ENCODE measurements at regions not wholly inside any gene's neighbourhood (a gene's known extent, or its start where the extent isn't known, plus 50 kb on each side); places are given as distances from the start of the nearest gene placed in this dataset.

DNA sequence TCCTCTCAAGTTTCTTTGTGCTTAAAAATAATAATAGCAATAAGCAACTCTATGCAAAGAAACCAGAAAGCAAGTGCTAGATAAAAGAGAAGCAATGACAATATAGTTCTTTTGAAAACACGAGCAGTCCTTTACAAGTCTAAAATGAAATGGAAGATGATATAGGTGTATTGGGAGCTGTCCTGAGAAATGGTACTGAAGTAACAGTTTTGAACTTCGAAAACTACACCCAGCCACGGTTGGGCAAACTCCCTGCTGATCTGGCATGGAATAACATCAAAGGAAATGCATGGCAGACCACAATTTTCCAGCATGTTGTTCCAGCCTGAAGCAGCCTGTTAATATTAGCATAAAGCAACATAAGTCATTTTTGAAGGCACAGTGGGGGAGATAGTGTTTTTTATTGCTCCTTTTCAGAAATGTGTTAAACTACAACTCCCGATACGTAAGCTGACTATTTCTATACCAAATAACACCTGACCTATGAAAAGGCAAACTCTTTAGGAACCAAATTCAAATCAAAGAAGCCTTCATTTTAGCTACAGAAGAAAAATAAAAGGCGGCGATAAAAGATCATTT is 596.1 kb upstream of the KLHL29 start:
- Histone ChIP-seq H3K36me3 (ENCODE audit: insufficient read depth, low read length) (no peaks in the 10 kb centered on the region), H3K9me3 (ENCODE audit: low read depth, low read length) (no peaks in the 10 kb centered on the region), H3K9ac (ENCODE audit: insufficient read length) (no peak overlapping the region), H3K4me3 (no peak overlapping the region), H3K27ac (no peak overlapping the region)
- DNase-seq (ENCODE audit: low read depth, low spot score): peak; percentile 1
- TF ChIP-seq FOXP2 (optimal IDR thresholded peaks at IDR 0.05; ENCODE audit: control extremely low read depth, extremely low read length, insufficient read depth) (no peak), POLR2AphosphoS5 (IDR thresholded peaks at IDR 0.05; ENCODE audit: borderline replicate concordance, low read depth, low read length) (no peak), EZH2 (IDR thresholded peaks at IDR 0.05) (no peak)

DNA sequence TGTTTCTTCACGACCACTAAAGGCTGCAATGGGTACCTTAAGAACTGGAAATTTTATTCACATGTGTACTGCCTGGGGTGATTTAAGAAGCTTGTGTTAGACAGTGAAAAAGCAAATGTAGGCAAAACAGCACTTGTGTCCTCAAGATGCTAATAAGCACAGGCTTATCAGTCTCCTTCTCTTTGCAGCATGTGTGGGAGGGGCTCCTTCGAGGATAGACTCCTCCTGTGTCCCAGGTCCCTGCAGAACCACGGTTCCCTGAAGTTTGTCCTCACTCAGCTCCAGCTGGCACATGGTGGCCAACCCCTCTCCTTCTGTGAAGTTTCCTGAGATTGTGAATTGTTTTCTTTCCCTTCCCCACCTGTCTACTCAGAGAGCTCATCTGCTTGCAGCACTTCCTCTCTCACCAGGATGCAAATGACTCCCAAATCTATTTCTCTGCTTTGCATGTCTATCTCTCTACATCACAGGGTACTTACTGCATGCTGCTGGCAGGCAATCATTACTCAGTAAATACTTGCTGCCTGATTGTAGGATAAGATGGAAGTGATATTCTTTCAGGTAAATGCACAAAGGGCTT is 589.6 kb upstream of the KLHL29 start:
- TF ChIP-seq EZH2 (IDR thresholded peaks at IDR 0.05): no peak
- TF ChIP-seq POLR2AphosphoS5 (IDR thresholded peaks at IDR 0.05; ENCODE audit: borderline replicate concordance, low read depth, low read length): no peak
- TF ChIP-seq FOXP2 (optimal IDR thresholded peaks at IDR 0.05; ENCODE audit: control extremely low read depth, extremely low read length, insufficient read depth): no peak

DNA sequence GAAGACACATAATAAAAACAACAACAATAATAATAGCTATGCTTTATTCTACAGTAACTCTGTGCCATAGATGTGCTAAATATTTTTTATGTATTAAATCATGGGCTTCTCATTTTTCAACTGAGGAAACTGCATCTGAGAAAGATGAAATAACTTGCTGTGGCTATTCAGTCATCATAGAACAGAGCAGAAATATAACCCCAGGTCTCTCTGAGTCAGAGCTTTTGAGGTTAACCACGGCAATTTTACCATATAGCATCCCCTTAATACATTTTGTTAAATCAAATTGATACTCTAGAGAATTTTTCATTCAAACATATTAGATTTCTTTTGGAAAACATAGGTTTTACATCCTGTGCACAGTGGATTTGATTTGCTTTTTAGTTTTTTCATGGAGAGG is 586.6 kb upstream of the KLHL29 start:
- no peaks in the 10 kb centered on the region for H3K9me3 ChIP-seq (ENCODE audit: low read depth, low read length)
- no peak for DNase-seq (ENCODE audit: low read depth, low spot score)
- TF ChIP-seq POLR2AphosphoS5 (IDR thresholded peaks at IDR 0.05; ENCODE audit: borderline replicate concordance, low read depth, low read length) (no peak), EZH2 (IDR thresholded peaks at IDR 0.05) (no peak), FOXP2 (optimal IDR thresholded peaks at IDR 0.05; ENCODE audit: control extremely low read depth, extremely low read length, insufficient read depth) (no peak)
- no peak overlapping the region for H3K9ac ChIP-seq (ENCODE audit: insufficient read length)
- H3K4me3 ChIP-seq: no peak overlapping the region
- no peak overlapping the region for H3K27ac ChIP-seq
- no peaks in the 10 kb centered on the region for H3K36me3 ChIP-seq (ENCODE audit: insufficient read depth, low read length)

More for the DNA sequence above, 589.6 kb upstream of the KLHL29 start:
- H3K9ac ChIP-seq (ENCODE audit: insufficient read length): no peak overlapping the region
- no peak for DNase-seq (ENCODE audit: low read depth, low spot score)
- no peaks in the 10 kb centered on the region for H3K9me3 ChIP-seq (ENCODE audit: low read depth, low read length)
- no peak overlapping the region for H3K27ac ChIP-seq
- H3K4me3 ChIP-seq: no peak overlapping the region
- no peaks in the 10 kb centered on the region for H3K36me3 ChIP-seq (ENCODE audit: insufficient read depth, low read length)

DNA sequence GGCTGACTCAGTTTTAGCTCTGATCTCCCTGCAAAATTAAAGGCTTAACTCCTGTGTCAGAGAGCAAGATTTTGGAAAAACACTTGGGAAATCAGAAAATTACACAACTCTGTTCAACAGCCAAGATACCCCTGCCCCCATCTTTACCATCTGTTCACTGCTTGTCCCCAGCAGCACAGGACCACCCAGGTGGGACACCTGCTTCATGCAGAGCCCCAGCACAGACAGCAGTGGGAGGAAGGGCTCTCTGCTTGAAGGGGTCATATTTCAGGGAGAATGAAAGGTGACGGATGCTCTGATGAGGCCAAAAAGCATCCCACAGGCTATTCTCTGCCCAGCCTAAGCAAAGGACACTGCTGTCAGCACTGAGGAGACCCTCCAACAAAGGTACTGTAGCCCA is 584.6 kb upstream of the KLHL29 start:
- H3K36me3 ChIP-seq (ENCODE audit: insufficient read depth, low read length): no peaks in the 10 kb centered on the region
- H3K9ac ChIP-seq (ENCODE audit: insufficient read length): no peak overlapping the region
- DNase-seq (ENCODE audit: low read depth, low spot score): no peak
- TF ChIP-seq EZH2 (IDR thresholded peaks at IDR 0.05) (no peak), FOXP2 (optimal IDR thresholded peaks at IDR 0.05; ENCODE audit: control extremely low read depth, extremely low read length, insufficient read depth) (no peak), POLR2AphosphoS5 (IDR thresholded peaks at IDR 0.05; ENCODE audit: borderline replicate concordance, low read depth, low read length) (no peak)
- no peak overlapping the region for H3K4me3 ChIP-seq
- no peaks in the 10 kb centered on the region for H3K9me3 ChIP-seq (ENCODE audit: low read depth, low read length)
- no peak overlapping the region for H3K27ac ChIP-seq

DNA sequence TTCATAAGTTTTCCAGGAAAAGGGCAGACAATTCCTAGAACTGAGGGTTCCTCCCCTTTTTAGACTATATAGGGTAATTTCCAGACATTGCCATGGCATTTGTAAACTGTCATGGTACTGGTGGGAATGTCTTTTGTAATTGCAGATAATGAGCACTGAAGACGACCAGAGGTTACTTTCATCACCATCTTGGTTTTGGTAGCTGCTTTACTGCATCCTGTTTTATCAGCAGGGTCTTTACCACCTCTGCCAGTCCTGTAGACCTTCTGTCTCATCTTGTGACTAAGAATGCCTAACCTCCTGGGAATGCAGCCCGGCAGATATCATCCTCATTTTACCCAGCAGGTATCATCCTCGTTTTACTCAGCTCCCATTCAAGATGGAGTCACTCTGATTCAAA is 583.9 kb upstream of the KLHL29 start:
- H3K4me3 ChIP-seq: no peak overlapping the region
- TF ChIP-seq EZH2 (IDR thresholded peaks at IDR 0.05) (no peak), FOXP2 (optimal IDR thresholded peaks at IDR 0.05; ENCODE audit: control extremely low read depth, extremely low read length, insufficient read depth) (no peak), POLR2AphosphoS5 (IDR thresholded peaks at IDR 0.05; ENCODE audit: borderline replicate concordance, low read depth, low read length) (no peak)
- no peak for DNase-seq (ENCODE audit: low read depth, low spot score)
- H3K9ac ChIP-seq (ENCODE audit: insufficient read length): no peak overlapping the region
- no peak overlapping the region for H3K27ac ChIP-seq
- H3K9me3 ChIP-seq (ENCODE audit: low read depth, low read length): no peaks in the 10 kb centered on the region
- H3K36me3 ChIP-seq (ENCODE audit: insufficient read depth, low read length): no peaks in the 10 kb centered on the region

DNA sequence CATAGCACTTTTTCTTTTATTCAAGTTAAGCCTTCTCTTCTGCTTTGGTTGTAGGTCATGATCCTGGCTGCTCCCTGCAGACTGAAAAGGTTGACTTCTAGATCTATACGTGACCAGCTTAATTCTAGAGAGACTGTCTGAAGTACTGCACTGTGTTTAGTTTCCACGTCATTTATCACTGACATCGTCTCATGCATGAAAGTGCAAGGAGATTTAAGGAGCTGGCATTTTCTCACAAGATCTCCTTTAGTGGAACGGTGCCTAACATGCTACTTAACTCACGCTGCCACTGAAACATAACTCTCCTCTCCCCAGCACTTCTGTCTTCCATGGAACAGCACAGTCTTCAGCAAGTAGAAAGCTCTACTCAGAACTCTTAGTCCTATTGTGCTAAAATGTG is 583.0 kb upstream of the KLHL29 start:
- H3K27ac ChIP-seq: no peak overlapping the region
- no peak for DNase-seq (ENCODE audit: low read depth, low spot score)
- H3K9ac ChIP-seq (ENCODE audit: insufficient read length): no peak overlapping the region
- no peak overlapping the region for H3K4me3 ChIP-seq
- no peaks in the 10 kb centered on the region for H3K36me3 ChIP-seq (ENCODE audit: insufficient read depth, low read length)
- no peak for TF ChIP-seq POLR2AphosphoS5 (IDR thresholded peaks at IDR 0.05; ENCODE audit: borderline replicate concordance, low read depth, low read length)
- TF ChIP-seq EZH2 (IDR thresholded peaks at IDR 0.05): no peak
- no peak for TF ChIP-seq FOXP2 (optimal IDR thresholded peaks at IDR 0.05; ENCODE audit: control extremely low read depth, extremely low read length, insufficient read depth)
- H3K9me3 ChIP-seq (ENCODE audit: low read depth, low read length): no peaks in the 10 kb centered on the region

DNA sequence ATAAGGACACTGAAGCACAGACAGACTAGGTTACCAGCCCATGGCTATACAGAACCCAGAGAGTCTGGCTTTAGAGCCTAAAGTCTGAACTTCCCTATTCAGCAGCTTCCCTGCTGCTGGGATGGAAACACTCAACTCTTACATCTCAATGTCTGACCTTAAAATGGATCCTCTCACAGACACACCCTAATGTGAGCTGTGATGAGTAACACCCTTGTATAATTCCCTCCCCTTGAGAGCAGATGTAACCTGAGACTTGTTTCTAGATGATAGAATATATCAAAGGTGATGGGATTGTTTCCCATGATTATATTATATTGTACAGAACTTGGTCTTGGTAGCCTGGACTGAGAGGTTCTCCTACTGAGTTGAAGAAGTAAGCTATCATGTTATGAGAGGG is 577.1 kb upstream of the KLHL29 start:
- Histone ChIP-seq H3K9ac (ENCODE audit: insufficient read length) (no peak overlapping the region), H3K9me3 (ENCODE audit: low read depth, low read length) (no peaks in the 10 kb centered on the region), H3K4me3 (no peak overlapping the region), H3K36me3 (ENCODE audit: insufficient read depth, low read length) (no peaks in the 10 kb centered on the region), H3K27ac (no peak overlapping the region)
- no peak for TF ChIP-seq FOXP2 (optimal IDR thresholded peaks at IDR 0.05; ENCODE audit: control extremely low read depth, extremely low read length, insufficient read depth)
- TF ChIP-seq EZH2 (IDR thresholded peaks at IDR 0.05): no peak
- TF ChIP-seq POLR2AphosphoS5 (IDR thresholded peaks at IDR 0.05; ENCODE audit: borderline replicate concordance, low read depth, low read length): no peak
- DNase-seq (ENCODE audit: low read depth, low spot score): no peak

DNA sequence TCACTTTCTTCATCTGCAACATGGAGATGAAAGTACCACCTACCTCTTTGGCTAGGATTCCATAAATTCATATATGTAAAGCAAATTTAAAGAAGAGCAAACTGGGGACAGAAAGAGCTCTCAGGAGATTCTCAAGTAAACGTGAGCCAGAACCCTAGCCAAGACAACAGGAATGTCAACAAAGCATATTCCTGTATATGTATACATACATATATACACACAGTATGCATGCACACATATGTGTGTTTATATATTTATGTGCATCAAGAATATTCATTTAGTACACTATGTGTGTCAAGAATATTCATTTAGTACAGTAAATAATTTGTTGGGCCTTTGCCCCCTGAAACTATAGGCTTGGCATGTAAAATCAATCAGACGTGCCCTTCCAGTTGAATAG is 574.4 kb upstream of the KLHL29 start:
- no peak for DNase-seq (ENCODE audit: low read depth, low spot score)
- H3K9me3 ChIP-seq (ENCODE audit: low read depth, low read length): no peaks in the 10 kb centered on the region
- no peaks in the 10 kb centered on the region for H3K36me3 ChIP-seq (ENCODE audit: insufficient read depth, low read length)
- H3K4me3 ChIP-seq: no peak overlapping the region
- no peak overlapping the region for H3K9ac ChIP-seq (ENCODE audit: insufficient read length)
- no peak for TF ChIP-seq EZH2 (IDR thresholded peaks at IDR 0.05)
- no peak for TF ChIP-seq FOXP2 (optimal IDR thresholded peaks at IDR 0.05; ENCODE audit: control extremely low read depth, extremely low read length, insufficient read depth)
- no peak for TF ChIP-seq POLR2AphosphoS5 (IDR thresholded peaks at IDR 0.05; ENCODE audit: borderline replicate concordance, low read depth, low read length)
- H3K27ac ChIP-seq: no peak overlapping the region

All from SK-N-MC (cell line).